DMS53 (cell line): ENCODE measurements at regions not wholly inside any gene's neighbourhood (a gene's known extent, or its start where the extent isn't known, plus 50 kb on each side); places are given as distances from the start of the nearest gene placed in this dataset.
A peak's percentile ranks its signal among the peaks of the same experiment; 100 is the strongest.

Source experiments
- DNase-seq: peaks from one replicate; lab custom pipeline; 2025; lab: John Stamatoyannopoulos, UW

GRCh38 chr18:77657651-77658298 is 408.1 kb downstream of the GALR1 start:
- no peak for DNase-seq

GRCh38 chr18:77658299-77658662 is 408.6 kb downstream of the GALR1 start:
- DNase-seq = peak; percentile 18

- DNase-seq = no peak
These were observed 409.3 kb downstream of the GALR1 start for GRCh38 chr18:77658751-77659448.

GRCh38 chr18:77666613-77667012 is 417.0 kb downstream of the GALR1 start:
- DNase-seq = no peak

GRCh38 chr18:77668219-77668618 is 418.6 kb downstream of the GALR1 start:
- no peak for DNase-seq

GRCh38 chr18:77669331-77669730 is 419.7 kb downstream of the GALR1 start:
- no peak for DNase-seq

- DNase-seq = no peak
These were observed 422.0 kb downstream of the GALR1 start for GRCh38 chr18:77671456-77672167.

- DNase-seq = no peak
These were observed 427.3 kb downstream of the GALR1 start for GRCh38 chr18:77676910-77677309.

- DNase-seq = no peak
These were observed 427.9 kb downstream of the GALR1 start for GRCh38 chr18:77677536-77677935.

- no peak for DNase-seq
These were observed 430.2 kb downstream of the GALR1 start for GRCh38 chr18:77679869-77680268.

- no peak for DNase-seq
These were observed 450.4 kb downstream of the GALR1 start for GRCh38 chr18:77700051-77700450.

- DNase-seq = no peak
These were observed 452.3 kb downstream of the GALR1 start for GRCh38 chr18:77701977-77702376.

GRCh38 chr18:77702686-77703085 is 453.0 kb downstream of the GALR1 start:
- DNase-seq = peak; percentile 63

GRCh38 chr18:77705301-77705700 is 455.7 kb downstream of the GALR1 start:
- no peak for DNase-seq

- DNase-seq = no peak
These were observed 459.3 kb downstream of the GALR1 start for GRCh38 chr18:77708826-77709506.

GRCh38 chr18:77711096-77711495 is 461.4 kb downstream of the GALR1 start:
- peak; percentile 44 for DNase-seq

GRCh38 chr18:77714716-77715115 is 465.1 kb downstream of the GALR1 start:
- no peak for DNase-seq

- DNase-seq = no peak
These were observed 466.6 kb downstream of the GALR1 start for GRCh38 chr18:77716282-77716681.

GRCh38 chr18:77733292-77733903 is 483.8 kb downstream of the GALR1 start:
- DNase-seq = peak; percentile 16

GRCh38 chr18:77736842-77737241 is 487.2 kb downstream of the GALR1 start:
- no peak for DNase-seq

- no peak for DNase-seq
These were observed 487.8 kb downstream of the GALR1 start for GRCh38 chr18:77737405-77737804.

GRCh38 chr18:77749089-77749488 is 499.4 kb downstream of the GALR1 start:
- peak; percentile 35 for DNase-seq
